Glomerular visceral epithelial cell (primary cell): ENCODE measurements at regions not wholly inside any gene's neighbourhood (a gene's known extent, or its start where the extent isn't known, plus 50 kb on each side); places are given as distances from the start of the nearest gene placed in this dataset.
"Not testable (repeated sequence)": the region's sequence is repeated elsewhere in the genome, so short reads cannot be mapped to it uniquely, and the experiment has no call there.

Experiments used
- DNase-seq: peaks from one replicate; pipeline ENCODE4 v3.0.0-alpha.2; 2016; ENCODE audit errors: extremely low spot score

DNA sequence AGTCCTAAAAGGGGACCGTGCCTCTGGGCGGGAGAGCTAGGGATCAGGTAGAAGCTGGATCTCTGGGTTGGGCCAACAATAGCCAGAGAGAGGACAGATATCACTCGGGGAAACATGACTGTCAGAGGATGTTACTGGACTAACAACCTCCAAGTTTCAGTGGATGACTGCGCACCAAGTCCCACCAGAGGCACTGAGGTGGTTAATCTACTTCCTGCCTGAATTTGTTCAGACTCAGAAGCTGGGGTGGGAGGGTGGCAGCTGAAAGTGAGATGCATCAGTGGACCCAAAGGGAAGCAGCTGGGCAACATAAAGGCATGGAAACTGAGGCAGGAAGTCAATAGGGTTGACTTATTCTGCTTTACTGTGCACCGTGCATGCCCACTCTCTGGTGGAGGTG is 130.1 kb upstream of the SLC44A1 start:
- no peak for DNase-seq

DNA sequence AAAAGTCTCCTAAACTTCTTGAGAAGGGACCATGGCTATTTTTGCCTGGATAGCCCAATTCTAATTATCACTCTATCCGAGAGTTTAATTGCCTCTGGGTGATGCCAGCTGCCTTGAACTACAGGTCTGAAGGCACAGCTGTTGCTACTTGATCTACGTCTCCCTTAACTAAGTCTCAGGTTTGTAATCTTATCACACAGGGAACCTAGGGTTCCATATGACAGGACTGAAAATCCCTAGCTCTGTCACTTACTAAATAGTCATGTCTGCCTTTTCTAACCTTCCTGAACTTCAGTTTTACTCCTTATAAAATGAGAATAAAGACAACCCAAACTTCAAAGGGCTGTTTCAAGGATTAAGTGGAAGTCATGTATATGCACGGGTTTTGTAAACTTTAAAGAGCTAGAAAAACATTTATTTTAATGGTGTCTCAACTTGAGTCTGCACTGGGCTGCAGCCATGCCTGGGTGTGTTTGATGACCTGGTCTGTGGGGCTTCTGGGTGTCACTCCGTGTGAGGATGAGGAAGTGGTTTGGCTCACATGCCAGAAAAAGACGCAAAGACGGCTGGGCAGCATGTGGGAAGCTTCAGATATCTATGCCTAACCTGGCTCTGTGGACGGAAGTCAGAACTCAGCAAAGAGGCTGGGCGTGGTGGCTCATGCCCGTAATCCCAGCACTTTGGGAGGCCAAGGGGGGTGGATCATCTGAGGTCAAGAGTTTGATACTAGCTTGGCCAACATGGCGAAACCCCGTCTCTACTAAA is 129.3 kb upstream of the SLC44A1 start:
- DNase-seq: peak; percentile 57

DNA sequence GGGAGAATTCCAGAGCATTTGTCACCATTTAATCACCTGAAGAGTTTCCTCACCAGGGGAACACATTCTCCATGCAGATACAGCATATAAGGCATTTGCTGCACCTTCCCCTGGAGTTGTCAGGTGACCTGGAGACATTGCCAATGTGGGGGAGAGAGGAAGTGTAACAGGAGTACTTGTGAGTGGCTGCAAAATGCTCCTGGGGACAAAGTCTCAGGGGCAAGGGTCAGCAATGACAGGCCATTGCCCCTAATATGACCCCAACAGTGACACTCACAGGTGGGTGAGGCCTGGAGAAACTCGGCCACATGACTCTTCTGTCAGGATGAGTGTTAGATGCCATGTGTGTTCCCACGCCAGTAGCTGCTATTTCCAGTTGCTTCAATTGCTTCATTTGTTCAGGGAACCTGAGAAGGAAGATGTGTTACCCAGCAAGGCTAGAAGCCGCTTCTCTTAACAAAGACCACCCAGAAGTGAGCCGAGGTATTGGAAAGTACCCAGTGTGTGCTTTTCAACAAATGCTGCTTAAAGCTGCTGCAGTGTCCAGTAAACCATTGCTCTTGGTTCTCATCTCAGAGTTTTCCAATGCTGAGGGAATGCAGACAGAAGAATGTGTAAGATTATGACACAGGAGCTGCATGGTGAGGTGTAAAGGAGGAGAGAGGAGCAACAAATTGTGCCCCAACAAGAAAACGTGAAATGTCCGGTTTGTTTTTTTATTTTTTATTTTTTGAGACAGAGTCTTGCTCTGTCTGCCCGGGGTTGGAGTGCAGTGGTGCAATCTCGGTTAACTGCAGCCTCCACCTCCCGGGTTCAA is 128.2 kb upstream of the SLC44A1 start:
- DNase-seq: no peak

DNA sequence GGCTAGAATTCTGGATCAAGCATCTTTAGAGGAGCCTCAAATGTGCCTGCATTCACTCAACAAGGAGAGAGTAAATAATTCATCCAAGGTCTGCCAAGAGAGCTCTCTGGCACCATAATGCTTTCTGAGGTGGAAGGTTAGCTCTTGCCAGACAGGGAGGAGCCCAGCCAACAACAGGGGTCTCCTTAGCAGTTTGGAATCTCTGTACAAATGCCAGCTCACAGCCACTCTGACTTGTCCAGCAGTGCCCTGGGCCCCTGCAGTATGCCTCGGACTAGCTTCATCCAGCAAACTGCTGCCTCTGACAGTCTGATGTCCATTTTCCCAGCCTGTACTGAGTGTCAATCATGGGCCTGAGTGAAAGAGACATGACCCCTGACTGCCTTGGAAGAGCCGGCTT is 127.2 kb upstream of the SLC44A1 start:
- DNase-seq: no peak

DNA sequence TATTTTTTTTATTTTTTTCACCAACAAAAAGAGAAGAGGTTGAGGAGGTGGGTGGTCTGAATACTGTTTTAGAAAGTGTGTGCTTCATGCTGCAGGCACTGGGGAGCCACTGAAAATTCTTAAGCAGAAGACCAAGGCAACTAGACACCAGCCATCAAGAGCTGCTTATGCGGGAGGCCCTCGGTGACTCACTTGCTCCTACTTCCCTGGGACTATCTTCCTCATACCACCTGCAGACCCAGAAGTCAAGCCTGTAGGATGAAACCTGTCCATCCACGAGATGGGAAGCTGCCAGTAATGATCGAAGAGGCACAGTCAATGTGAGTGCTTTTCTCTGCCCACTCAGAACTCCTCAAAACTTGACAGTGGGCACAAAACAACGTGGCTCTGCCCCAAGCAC is 125.8 kb upstream of the SLC44A1 start:
- no peak for DNase-seq

DNA sequence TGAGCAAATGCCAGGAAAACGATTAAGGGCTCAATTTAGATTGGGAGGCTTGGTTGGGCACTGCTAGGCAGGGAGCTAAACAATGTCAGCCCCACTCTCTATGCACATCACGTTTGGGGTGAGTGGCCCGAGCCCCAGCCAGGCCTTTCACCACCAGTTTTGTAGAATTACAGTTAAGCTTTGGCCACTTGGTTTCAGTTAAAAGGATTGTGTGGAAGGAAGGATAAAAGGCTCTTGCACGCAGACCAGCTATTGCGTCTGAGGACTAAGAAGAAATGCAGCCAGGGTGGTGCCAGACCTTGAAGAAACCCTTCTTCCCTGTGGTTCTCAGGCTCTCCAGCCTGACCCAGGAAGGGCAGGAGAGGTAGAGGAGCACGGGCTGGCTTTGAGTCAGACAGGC is 125.3 kb upstream of the SLC44A1 start:
- DNase-seq: no peak

DNA sequence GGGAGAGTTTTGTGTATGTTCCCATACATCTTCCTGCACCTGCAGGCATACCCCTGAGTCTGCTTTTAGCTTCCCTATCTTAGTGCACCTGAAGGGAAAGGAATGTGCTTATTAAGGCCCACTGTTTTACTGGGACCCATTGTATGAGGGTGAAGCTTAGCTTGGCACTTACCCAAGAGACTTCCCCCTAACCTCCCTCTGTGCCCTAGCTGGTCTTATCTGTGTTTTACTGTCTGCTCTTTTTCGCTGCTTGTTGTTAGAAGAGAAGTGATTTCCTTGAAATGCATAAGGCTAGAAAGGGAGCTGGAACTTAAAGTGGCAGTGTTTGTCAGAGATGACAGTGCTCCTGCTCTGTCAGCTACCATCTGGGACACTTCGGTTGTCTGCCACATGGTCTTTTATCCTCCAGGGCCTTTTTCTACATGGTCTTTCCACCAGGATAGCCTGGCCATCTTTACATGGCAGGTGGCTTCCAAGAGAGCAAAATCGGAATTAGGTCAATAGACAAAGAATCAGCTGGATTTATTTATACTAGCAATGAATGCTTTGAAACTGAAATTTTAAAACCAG is 122.5 kb upstream of the SLC44A1 start:
- DNase-seq: no peak

DNA sequence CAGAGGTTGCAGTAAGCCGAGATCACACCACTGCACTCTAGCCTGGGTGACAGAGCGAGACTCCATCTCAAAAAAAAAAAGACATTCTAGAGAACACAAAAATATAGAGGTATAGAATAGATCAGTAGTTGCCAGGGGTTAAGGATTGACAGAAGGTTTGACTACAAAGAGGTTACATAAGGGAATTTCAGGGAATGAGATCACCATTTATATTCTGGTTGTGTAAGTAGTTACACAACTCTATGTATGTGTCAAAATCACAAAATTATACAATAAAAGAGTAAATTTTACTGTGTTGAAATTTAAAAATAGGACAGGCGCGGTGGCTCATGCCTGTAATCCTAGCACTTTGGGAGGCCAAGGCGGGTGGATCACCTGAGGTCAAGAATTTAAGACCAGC is 119.9 kb upstream of the SLC44A1 start:
- DNase-seq: not testable (repeated sequence)

DNA sequence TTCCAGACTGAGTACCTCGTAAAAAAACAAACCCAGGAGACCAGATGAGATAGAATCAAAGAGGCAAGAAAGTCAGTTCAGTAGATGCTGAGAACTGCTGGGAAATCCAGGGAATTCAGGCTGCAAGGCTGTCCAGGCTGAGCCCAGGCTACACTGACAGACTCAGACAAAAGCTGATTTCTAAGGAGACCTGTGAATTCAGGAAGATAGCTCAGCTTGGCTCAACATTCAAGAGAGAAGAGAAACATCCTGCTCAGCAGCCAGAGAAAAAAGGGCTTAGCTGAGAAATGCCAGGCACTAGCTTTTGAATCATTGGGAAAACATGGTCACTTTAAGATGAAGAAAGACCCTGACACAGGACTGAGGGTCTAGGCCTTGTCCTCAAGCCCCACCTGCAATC is 118.2 kb upstream of the SLC44A1 start:
- DNase-seq: no peak

DNA sequence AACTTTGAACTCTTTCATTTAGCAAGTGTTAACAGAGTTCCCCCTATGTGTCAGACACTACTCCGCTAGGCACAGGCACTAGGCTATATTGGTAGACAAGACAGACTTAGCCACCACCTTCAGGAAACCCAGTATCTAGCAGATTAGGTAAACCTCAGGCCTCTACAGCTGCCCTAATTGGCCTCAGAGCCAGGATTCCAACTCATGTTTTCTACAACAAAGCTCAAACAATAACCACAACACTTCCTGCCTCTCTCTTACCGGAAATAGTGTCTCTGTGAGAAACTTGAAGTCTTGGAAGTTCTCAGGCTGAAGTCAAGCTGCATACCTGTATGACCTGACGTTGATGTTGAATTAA is 116.6 kb upstream of the SLC44A1 start:
- peak; percentile 82 for DNase-seq

DNA sequence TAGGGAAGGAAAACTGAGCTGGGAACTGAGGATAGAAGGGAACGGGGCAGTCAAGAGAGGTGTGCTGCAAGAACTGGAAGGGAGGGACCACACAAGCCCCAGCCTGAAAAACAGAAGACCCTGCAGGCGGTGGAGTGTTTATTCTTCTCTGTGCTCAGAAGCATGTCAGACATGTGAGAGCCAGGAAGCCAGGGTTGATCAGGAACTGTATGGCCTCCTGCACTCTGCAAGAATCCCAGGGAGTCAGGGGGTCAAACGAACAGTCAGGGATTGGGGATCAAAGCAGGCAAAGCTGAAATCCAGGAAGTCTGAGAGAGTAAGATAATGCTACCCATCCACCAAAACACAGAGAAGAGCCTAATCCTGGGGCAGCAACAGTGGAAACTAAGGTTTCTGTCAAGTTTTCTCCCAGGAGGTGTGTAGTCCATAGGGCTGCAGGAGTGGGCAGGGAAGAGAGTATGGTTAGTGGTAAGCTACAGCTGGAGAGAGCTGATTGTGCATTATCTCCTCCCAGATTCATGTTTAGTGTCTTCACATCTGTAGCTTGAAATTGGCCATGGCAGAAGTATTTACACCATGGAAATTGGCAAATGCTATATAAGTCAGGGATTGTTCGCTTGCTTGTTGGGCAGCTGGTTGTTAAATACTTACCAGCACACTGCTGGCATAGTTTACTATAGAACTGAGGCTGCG is 115.4 kb upstream of the SLC44A1 start:
- no peak for DNase-seq

DNA sequence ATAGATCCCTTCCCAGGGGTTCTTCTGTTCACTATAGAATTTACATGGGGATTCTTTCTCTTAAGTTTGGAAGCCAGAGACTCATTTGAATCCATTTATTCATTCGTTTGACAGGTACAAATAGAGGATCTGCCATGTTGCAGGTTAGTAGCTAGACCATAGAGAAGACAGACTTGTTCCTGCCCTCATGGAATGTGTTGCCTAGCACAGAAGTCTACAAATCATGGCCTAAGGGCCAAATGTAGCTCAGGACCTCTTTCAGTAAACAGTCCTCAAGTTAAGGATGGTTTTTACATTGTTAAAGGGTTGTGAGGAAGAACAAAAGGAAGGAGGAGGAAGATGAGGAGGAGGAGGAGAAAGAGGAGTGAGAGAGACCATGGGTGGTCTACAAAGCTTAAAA is 114.7 kb upstream of the SLC44A1 start:
- no peak for DNase-seq

DNA sequence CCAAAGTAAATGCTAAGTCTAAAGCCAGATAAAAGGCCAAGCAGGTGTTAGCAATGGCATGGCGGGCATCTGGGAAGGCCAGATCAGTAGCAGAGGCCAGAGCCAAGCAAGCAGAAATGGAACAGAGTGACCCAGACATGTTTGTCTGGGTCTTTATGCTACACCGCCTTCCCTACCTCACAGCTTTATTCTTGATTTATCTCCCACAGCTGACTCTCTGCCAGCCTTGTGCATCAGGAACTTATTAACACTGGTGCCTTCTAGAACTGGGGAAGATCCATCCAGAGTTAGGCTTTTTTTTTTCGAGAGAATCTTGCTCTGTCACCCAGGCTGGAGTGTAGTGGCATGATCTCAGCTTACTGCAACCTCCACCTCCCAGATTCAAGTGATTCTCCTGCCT is 112.5 kb upstream of the SLC44A1 start:
- DNase-seq: peak; percentile 58

GRCh38 chr9:105132606-105133005 is 111.8 kb upstream of the SLC44A1 start:
- peak; percentile 92 for DNase-seq

- DNase-seq: no peak
Measured at GRCh38 chr9:105138306-105138801, 106.1 kb upstream of the SLC44A1 start.

GRCh38 chr9:105141146-105141975 is 103.1 kb upstream of the SLC44A1 start:
- no peak for DNase-seq

DNA sequence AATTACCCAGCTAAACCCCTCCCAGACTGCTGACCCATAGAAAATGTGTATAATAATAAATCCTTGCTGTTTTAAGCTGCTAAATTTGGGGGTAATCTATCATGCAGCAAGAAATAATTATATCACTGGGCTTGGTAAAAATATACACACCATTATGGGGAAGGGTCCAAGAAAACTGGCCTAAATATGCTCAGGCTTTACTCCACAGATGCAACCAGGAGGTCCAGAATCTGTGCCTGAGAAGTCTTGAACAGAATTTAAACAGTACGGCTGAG is 102.5 kb upstream of the SLC44A1 start:
- DNase-seq: no peak

DNA sequence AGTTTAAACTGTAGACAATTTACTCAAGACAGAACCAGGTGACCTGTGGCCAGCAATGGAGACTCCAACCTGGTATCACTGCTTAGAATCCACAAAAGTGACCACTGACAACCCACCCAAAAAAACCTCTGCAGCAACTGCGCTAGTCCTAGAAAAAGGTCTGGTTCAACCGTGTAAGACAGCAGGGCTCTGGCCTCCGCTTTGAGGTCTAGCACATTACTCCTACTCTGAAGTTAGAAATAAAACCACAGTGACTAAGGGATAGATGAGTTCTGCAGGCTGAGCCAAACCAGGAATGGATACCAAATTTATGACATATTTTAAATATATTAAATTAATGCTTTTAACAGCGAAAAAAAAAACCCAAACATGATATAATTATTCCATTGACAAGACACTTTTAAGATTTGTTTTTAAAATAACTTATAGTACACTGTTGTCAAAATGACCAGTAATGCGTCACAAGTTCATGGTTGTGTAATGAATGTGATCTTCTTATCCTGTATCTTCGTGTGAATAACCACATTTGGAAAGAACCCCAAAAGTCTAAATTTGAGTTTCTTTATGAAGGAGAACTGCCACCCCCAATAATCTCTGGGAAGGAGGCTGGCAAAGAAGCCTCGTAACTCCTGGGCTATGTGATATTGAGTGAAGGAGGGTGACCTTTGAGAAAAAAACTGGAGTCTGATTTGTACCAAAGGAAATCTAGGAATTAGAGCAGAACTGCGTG is 101.9 kb upstream of the SLC44A1 start:
- DNase-seq: peak; percentile 35

- DNase-seq: no peak
Measured at GRCh38 chr9:105143136-105143430, 101.4 kb upstream of the SLC44A1 start.

DNA sequence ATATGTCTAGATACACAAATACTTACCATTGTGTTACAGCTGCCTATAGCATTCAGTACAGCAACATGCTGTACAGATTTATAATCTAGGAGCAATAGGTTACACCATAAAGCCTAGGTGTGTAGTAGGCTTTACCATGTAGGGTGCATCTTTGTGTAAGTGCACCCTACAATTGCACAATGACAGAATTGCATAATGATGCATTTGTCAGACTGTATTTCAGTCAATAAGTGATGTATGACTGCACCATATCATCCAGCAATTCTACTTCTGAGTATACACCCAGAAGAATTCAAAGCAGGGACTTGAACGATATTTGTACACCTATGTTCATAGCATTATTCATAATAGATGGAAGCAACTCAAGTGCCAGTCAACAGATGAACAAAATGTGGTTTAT is 100.4 kb upstream of the SLC44A1 start:
- DNase-seq: no peak

DNA sequence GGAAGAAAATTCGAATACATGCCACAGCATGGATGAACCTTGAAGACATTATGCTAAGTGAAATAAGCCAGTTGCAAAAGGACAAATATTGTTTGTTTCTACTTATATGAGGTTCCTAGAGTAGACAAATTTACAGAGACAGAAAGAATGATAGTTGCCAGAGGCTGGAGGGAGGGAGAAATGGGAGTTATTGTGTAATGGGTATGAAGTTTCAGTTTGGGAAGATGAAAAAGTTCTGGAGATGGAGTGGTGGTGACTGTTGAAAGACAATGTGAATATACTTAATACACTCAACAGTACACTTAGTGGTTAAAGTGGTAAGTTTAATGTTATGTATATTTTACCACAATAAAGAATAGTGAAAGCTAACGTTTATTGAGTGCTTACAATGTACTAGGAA is 99.6 kb upstream of the SLC44A1 start:
- no peak for DNase-seq
